Endothelial cell of umbilical vein (primary cell): ENCODE measurements at regions not wholly inside any gene's neighbourhood (a gene's known extent, or its start where the extent isn't known, plus 50 kb on each side); places are given as distances from the start of the nearest gene placed in this dataset.

ENCODE experiments used
- BruUV-seq: library from RNA; stranded (reverse); fragments of 400-500 nt; replicated peaks from 2 replicates; lab custom pipeline; 2021; lab: Mats Ljungman, UMichigan
- CTCF ChIA-PET: fragments of 300-600, 350-600 bp; sonication (Branson Sonifier 250); formaldehyde crosslinking; loops from one replicate; lab custom pipeline; 2021; ENCODE audit warnings: antibody characterized with exemption, inconsistent platforms; lab: Charles Lee
- POLR2A ChIA-PET: fragments of 300-600, 350-600 bp; sonication (Branson Sonifier 250); formaldehyde crosslinking; loops from one replicate; lab custom pipeline; 2021; ENCODE audit warnings: antibody characterized with exemption, inconsistent platforms; lab: Charles Lee
- DNase-seq: peaks from one replicate; pipeline ENCODE4 v3.0.0-alpha.2; 2011; ENCODE audit warnings: low read depth, low spot score
- FAIRE-seq: peaks from 2 replicates; lab custom pipeline; 2011; peaks lifted over from hg19 to GRCh38; lab: Jason Lieb, UNC
- H2AFZ ChIP-seq: 2 replicates; pipeline ENCODE4 v1.6.0; 2012; ENCODE audit warnings: low read depth, low read length, control low read depth, inconsistent platforms
- H3K27ac ChIP-seq: 2 replicates; pipeline ENCODE4 v1.5.1; 2011; ENCODE audit warnings: low read depth, mild to moderate bottlenecking, control low read depth, low read length, moderate library complexity; ENCODE audit not compliant: insufficient read depth
- H3K27me3 ChIP-seq, 2 experiments: 2 replicates each; pipeline versions ENCODE4 v1.6.0 to v1.6.1; 2011; ENCODE audit warnings: low read length in 2 of 2, mixed read lengths in 1 of 2; ENCODE audit not compliant: control insufficient read depth in 2 of 2, insufficient read depth in 2 of 2
- H3K36me3 ChIP-seq, 2 experiments: 2 replicates in 1 of 2; 3 replicates in 1 of 2; pipeline ENCODE4 v1.5.1; 2011; ENCODE audit warnings: low read length in 2 of 2, mild to moderate bottlenecking in 1 of 2, moderate library complexity in 1 of 2; ENCODE audit not compliant: control insufficient read depth in 2 of 2, insufficient read depth in 2 of 2; ENCODE audit errors: extremely low read depth in 1 of 2
- H3K4me1 ChIP-seq: 3 replicates; pipeline ENCODE4 v1.5.1; 2011; ENCODE audit warnings: mild to moderate bottlenecking, low read length; ENCODE audit not compliant: control insufficient read depth, insufficient read depth; ENCODE audit errors: extremely low read depth
- H3K4me2 ChIP-seq: 2 replicates; pipeline ENCODE4 v1.6.1; 2011; ENCODE audit warnings: low read length, control low read depth, mixed read lengths; ENCODE audit not compliant: insufficient read depth
- H3K4me3 ChIP-seq, 3 experiments: fragments of 200-600 bp in 1 of 3; sonication (generic), shearing (Covaris generic) in 1 of 3; replicated peaks in 1 of 3; 2 replicates each; pipeline ENCODE4 v1.5.1; 2011 to 2016; ENCODE audit warnings: control low read depth in 3 of 3, low read length in 3 of 3, mild to moderate bottlenecking in 2 of 3, inconsistent platforms in 1 of 3, low read depth in 1 of 3, moderate library complexity in 1 of 3; ENCODE audit not compliant: insufficient read depth in 1 of 3
- H3K79me2 ChIP-seq: 2 replicates; pipeline ENCODE4 v1.6.0; 2012; ENCODE audit warnings: low read length, inconsistent platforms; ENCODE audit not compliant: control insufficient read depth, insufficient read depth
- H3K9ac ChIP-seq: replicated peaks from 2 replicates; pipeline ENCODE3; 2011; ENCODE audit warnings: low read length, control low read depth; ENCODE audit not compliant: insufficient read depth; ENCODE audit errors: extremely low read depth
- H3K9me1 ChIP-seq: replicated peaks from 3 replicates; pipeline ENCODE4 v1.6.0; 2011; ENCODE audit warnings: mild to moderate bottlenecking, low read length; ENCODE audit not compliant: control insufficient read depth, insufficient read depth; ENCODE audit errors: extremely low read depth
- H3K9me3 ChIP-seq: replicated peaks from 2 replicates; pipeline ENCODE4 v1.5.1; 2012; ENCODE audit warnings: low read length, inconsistent platforms; ENCODE audit not compliant: control insufficient read depth, insufficient read depth
- H4K20me1 ChIP-seq: replicated peaks from 2 replicates; pipeline ENCODE3; 2011; ENCODE audit warnings: mild to moderate bottlenecking, low read length; ENCODE audit not compliant: control insufficient read depth, insufficient read depth; ENCODE audit errors: extremely low read depth
- CTCF ChIP-seq, 2 donors: IDR thresholded peaks; 1 replicate in 1 of 2; 2 replicates in 1 of 2; pipeline ENCODE4 v1.5.1; 2011; ENCODE audit warnings: low read length in 2 of 2, mild to moderate bottlenecking in 2 of 2, moderate library complexity in 2 of 2, control low read depth in 1 of 2, inconsistent platforms in 1 of 2, low read depth in 1 of 2; ENCODE audit not compliant: insufficient read depth in 1 of 2; ENCODE audit errors: extremely low read depth in 1 of 2
- EZH2 ChIP-seq: IDR thresholded peaks from 2 replicates; pipeline ENCODE4 v1.6.1; 2012; ENCODE audit warnings: borderline replicate concordance, low read depth, mild to moderate bottlenecking, moderate library complexity, low read length, inconsistent platforms; ENCODE audit not compliant: severe bottlenecking
- FOS ChIP-seq: IDR thresholded peaks from 2 replicates; pipeline ENCODE4 v1.6.1; 2011; ENCODE audit warnings: mild to moderate bottlenecking, low read length, moderate library complexity, borderline replicate concordance; ENCODE audit not compliant: insufficient read depth
- GATA2 ChIP-seq: IDR thresholded peaks from 2 replicates; pipeline ENCODE4 v1.7.0; 2011; ENCODE audit warnings: low read depth, mild to moderate bottlenecking, moderate library complexity, mixed read lengths, low read length; ENCODE audit not compliant: insufficient read length, insufficient read depth
- JUN ChIP-seq: IDR thresholded peaks from 2 replicates; pipeline ENCODE4 v1.6.1; 2011; ENCODE audit warnings: borderline replicate concordance, low read depth; ENCODE audit not compliant: insufficient read length, insufficient read depth
- MAX ChIP-seq: IDR thresholded peaks from 2 replicates; pipeline ENCODE4 v1.6.1; 2011; ENCODE audit not compliant: insufficient read depth, insufficient read length
- MYC ChIP-seq: IDR thresholded peaks from one replicate; pipeline ENCODE4 v1.6.1; 2011; ENCODE audit warnings: mild to moderate bottlenecking, low read depth, low read length
- POLR2A ChIP-seq: IDR thresholded peaks from 2 replicates; pipeline ENCODE4 v1.6.1; 2012; ENCODE audit warnings: low read depth, mild to moderate bottlenecking, control low read depth, low read length
- POLR2AphosphoS5 ChIP-seq: IDR thresholded peaks from 2 replicates; pipeline ENCODE4 v1.6.1; 2012; ENCODE audit warnings: low read depth, mild to moderate bottlenecking, control low read depth, low read length, moderate library complexity; ENCODE audit not compliant: insufficient read depth
- dilution Hi-C: fragments of 300-500 bp; cut with MboI; formaldehyde crosslinking; loops from one replicate; pipeline ENCODE4 v1.15.0; 2019; ENCODE audit warnings: low sequenced_read_pairs; ENCODE audit not compliant: extremely low pct_ligation_motif_present
- intact Hi-C: fragments of 100-400 bp; cut with micrococcal nuclease; formaldehyde crosslinking; loops from one replicate; pipeline ENCODE4 v1.10.0; 2022

- dilution Hi-C loops, result no loop called here
- intact Hi-C loops, result no loop called here
- POLR2A ChIA-PET, result no interaction called here
Measured at GRCh38 chr1:178629252-178630154, 95.5 kb upstream of the RALGPS2 start.

More at GRCh38 chr1:178629252-178630154, 95.5 kb upstream of the RALGPS2 start:
- DNase-seq (no peak), FAIRE-seq (no peak)
- no peaks in the 10 kb centered on the region for H3K9me3 ChIP-seq
- no peaks in the 10 kb centered on the region for H3K36me3 ChIP-seq
- no peak overlapping the region for H3K4me2 ChIP-seq
- no peaks in the 10 kb centered on the region for H3K79me2 ChIP-seq
- no peak overlapping the region for H3K4me3 ChIP-seq
- H4K20me1 ChIP-seq, result no peaks in the 10 kb centered on the region
- TF ChIP-seq CTCF (IDR thresholded peaks at IDR 0.05; ENCODE audit: extremely low read depth in 1 of 2, insufficient read depth in 1 of 2, low read depth in 1 of 2, low read length in 2 of 2) (no peak), POLR2AphosphoS5 (no peak), MAX (no peak), FOS (no peak), MYC (no peak), EZH2 (no peak), POLR2A (no peak), GATA2 (no peak), JUN (no peak)
- no peak overlapping the region for H2AFZ ChIP-seq
- CTCF ChIA-PET, result interaction anchor here (1.0 to 1.5 kb wide), 3 partner anchors 17 to 124 kb away, joined by 3 to 4 read pairs (median 3); no protein-coding TSS in a partner anchor
- H3K27me3 ChIP-seq, result no peaks in the 10 kb centered on the region
- no peaks in the 10 kb centered on the region for H3K9me1 ChIP-seq
- H3K9ac ChIP-seq, result no peak overlapping the region
- no peaks in the 10 kb centered on the region for H3K4me1 ChIP-seq
- no TSS peak for BruUV-seq
- H3K27ac ChIP-seq, result no peak overlapping the region
